ENCODE measurements at regions not wholly inside any gene's neighbourhood (a gene's known extent, or its start where the extent isn't known, plus 50 kb on each side); places are given as distances from the start of the nearest gene placed in this dataset.
A peak's percentile ranks its signal among the peaks of the same experiment; 100 is the strongest.

DNA sequence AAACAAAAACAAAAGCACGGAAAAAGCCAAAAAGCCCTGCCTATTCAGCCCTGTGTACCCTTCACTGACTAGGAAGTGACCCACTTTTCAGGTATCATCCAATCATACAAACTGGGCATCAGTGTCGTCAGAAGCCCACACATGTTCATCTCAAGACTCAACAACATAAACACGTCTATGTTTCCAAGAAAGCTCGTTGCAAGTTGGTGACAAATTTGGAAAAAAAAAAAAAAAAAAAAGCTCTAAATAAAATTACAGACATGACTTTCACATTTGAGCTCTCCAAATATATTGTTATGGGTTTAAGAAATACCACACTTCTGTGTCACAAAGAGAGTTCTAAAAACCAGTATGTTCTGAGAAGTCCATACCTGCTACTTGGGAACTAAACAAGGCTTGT lies 204.7 kb upstream of the KLF14 start:
- H3K27me3 ChIP-seq (replicated peaks; ENCODE audit: insufficient read depth, low read depth, low read length, poor library complexity) = no peaks in the 10 kb centered on the region
- no peak for DNase-seq (ENCODE audit: low spot score)
- peak overlapping the region; percentile 55 for H3K4me3 ChIP-seq (ENCODE audit: low read depth, low read length, poor library complexity, severe bottlenecking)
- H3K9me3 ChIP-seq (ENCODE audit: low read depth, low read length, poor library complexity, severe bottlenecking) = no peaks in the 10 kb centered on the region
- H3K27ac ChIP-seq (ENCODE audit: low read depth, low read length, poor library complexity, severe bottlenecking) = peak overlapping the region; percentile 94
- intact Hi-C loops (cut with micrococcal nuclease; ENCODE audit: unreplicated experiment) = no loop called here
- TF ChIP-seq EZH2 (IDR thresholded peaks at IDR 0.05; ENCODE audit: borderline replicate concordance, low read depth, low read length, poor library complexity, severe bottlenecking) = no peak
- TF ChIP-seq, protein P1, sequence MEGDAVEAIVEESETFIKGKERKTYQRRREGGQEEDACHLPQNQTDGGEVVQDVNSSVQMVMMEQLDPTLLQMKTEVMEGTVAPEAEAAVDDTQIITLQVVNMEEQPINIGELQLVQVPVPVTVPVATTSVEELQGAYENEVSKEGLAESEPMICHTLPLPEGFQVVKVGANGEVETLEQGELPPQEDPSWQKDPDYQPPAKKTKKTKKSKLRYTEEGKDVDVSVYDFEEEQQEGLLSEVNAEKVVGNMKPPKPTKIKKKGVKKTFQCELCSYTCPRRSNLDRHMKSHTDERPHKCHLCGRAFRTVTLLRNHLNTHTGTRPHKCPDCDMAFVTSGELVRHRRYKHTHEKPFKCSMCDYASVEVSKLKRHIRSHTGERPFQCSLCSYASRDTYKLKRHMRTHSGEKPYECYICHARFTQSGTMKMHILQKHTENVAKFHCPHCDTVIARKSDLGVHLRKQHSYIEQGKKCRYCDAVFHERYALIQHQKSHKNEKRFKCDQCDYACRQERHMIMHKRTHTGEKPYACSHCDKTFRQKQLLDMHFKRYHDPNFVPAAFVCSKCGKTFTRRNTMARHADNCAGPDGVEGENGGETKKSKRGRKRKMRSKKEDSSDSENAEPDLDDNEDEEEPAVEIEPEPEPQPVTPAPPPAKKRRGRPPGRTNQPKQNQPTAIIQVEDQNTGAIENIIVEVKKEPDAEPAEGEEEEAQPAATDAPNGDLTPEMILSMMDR (conservative IDR thresholded peaks at IDR 0.05; ENCODE audit: low read depth, low read length) = no peak
- no TSS peak for BruUV-seq (replicated peaks)
- CTCF ChIA-PET = interaction anchor here (0.6 kb wide), 2 partner anchors 21 to 43 kb away, joined by 3 to 14 read pairs; no protein-coding TSS in a partner anchor
- H3K36me3 ChIP-seq (ENCODE audit: insufficient read depth, low read length, poor library complexity, severe bottlenecking) = peaks cover 49% of the 10 kb centered on the region
- peaks cover 61% of the 10 kb centered on the region for H3K4me1 ChIP-seq (ENCODE audit: insufficient read depth, low read length, poor library complexity, severe bottlenecking)
- POLR2A ChIA-PET (ENCODE audit: low non-redundant PET) = interaction anchor here (0.7 kb wide), 1 partner anchor 13 kb away, joined by 16 read pairs; no protein-coding TSS in a partner anchor

DNA sequence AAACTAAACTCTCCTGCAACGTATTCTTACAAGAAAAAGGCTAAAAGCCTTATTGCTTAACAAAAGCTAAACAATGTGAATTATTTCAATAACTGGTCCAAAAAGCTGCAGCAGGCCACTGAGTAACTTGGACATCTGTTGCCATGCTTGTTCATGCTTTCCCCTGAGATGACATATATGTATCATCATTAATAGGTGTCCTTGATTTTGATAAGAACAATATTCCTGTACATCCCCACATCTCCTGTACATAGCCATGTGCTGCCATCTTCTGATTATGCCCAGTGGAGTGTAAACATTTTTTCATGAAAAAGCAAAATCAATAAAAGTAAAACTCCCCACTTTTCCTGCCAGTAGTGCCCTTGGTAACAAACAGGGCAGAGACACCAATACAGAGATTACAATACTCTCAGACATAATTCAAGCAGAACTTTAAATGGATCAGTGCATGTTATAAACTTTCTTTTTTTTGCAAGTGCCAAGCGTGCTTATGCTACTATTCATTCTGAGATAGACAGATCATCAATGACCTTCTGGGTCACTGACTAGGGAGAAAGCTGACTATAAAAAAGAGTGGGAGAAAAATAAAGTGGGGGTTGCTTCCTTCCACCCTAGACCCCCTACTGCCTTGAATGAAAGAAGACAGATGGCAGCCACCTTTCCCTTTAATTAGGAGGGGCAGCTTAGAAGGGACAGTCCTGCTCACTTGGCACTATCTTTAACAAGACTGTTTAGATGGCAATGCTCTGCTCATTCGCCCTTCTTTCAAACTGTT lies 205.5 kb upstream of the KLF14 start:
- H3K27me3 ChIP-seq (replicated peaks; ENCODE audit: insufficient read depth, low read depth, low read length, poor library complexity) = no peaks in the 10 kb centered on the region
- ChIA-PET CTCF (interaction anchor here (0.6 to 2.1 kb wide), 3 partner anchors 20 to 43 kb away, joined by 3 to 14 read pairs (median 14); no protein-coding TSS in a partner anchor), POLR2A (ENCODE audit: low non-redundant PET) (interaction anchor here (0.7 kb wide), 1 partner anchor 13 kb away, joined by 16 read pairs; no protein-coding TSS in a partner anchor)
- intact Hi-C loops (cut with micrococcal nuclease; ENCODE audit: unreplicated experiment) = loop anchor here (5.0 kb wide), 1 partner anchor 98 kb away; no protein-coding TSS in a partner anchor
- BruUV-seq (replicated peaks) = no TSS peak
- peak; percentile 92 for DNase-seq (ENCODE audit: low spot score)
- no peaks in the 10 kb centered on the region for H3K9me3 ChIP-seq (ENCODE audit: low read depth, low read length, poor library complexity, severe bottlenecking)
- peaks cover 65% of the 10 kb centered on the region for H3K4me1 ChIP-seq (ENCODE audit: insufficient read depth, low read length, poor library complexity, severe bottlenecking)
- peaks cover 54% of the 10 kb centered on the region for H3K36me3 ChIP-seq (ENCODE audit: insufficient read depth, low read length, poor library complexity, severe bottlenecking)
- peak overlapping the region; percentile 55 for H3K4me3 ChIP-seq (ENCODE audit: low read depth, low read length, poor library complexity, severe bottlenecking)
- TF ChIP-seq, protein P1 (conservative IDR thresholded peaks at IDR 0.05; ENCODE audit: low read depth, low read length) = no peak
- no peak for TF ChIP-seq EZH2 (IDR thresholded peaks at IDR 0.05; ENCODE audit: borderline replicate concordance, low read depth, low read length, poor library complexity, severe bottlenecking)
- H3K27ac ChIP-seq (ENCODE audit: low read depth, low read length, poor library complexity, severe bottlenecking) = peak overlapping the region; percentile 94

DNA sequence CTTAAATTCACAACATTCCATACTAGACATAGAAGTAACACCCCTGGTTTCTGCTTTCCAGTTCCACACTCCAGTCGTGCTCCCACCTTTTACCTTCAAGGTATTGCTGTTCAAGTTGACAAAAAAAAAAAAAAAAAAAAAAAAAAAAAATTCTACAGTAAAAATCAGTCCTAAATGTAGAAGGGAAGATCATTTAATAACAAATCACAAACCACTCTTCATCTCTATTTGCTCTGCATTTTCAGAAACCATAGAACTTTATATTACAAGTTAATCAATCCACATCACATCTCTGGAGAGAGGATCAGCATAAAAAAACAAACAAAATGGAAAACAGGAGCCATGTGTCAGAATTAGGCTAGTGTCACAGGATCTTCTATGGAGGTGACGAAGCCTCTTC lies 206.3 kb upstream of the KLF14 start:
- ChIA-PET POLR2A (ENCODE audit: low non-redundant PET) (no interaction called here), CTCF (interaction anchor here (2.1 kb wide), 1 partner anchor 44 kb away, joined by 14 read pairs; no protein-coding TSS in a partner anchor)
- peak overlapping the region; percentile 55 for H3K4me3 ChIP-seq (ENCODE audit: low read depth, low read length, poor library complexity, severe bottlenecking)
- TSS peak; percentile 70 for BruUV-seq (replicated peaks)
- peaks cover 74% of the 10 kb centered on the region for H3K4me1 ChIP-seq (ENCODE audit: insufficient read depth, low read length, poor library complexity, severe bottlenecking)
- TF ChIP-seq, protein P1 (conservative IDR thresholded peaks at IDR 0.05; ENCODE audit: low read depth, low read length) = no peak
- no peak for TF ChIP-seq EZH2 (IDR thresholded peaks at IDR 0.05; ENCODE audit: borderline replicate concordance, low read depth, low read length, poor library complexity, severe bottlenecking)
- H3K27ac ChIP-seq (ENCODE audit: low read depth, low read length, poor library complexity, severe bottlenecking) = peak overlapping the region; percentile 94
- DNase-seq (ENCODE audit: low spot score) = no peak
- no peaks in the 10 kb centered on the region for H3K9me3 ChIP-seq (ENCODE audit: low read depth, low read length, poor library complexity, severe bottlenecking)
- no peaks in the 10 kb centered on the region for H3K27me3 ChIP-seq (replicated peaks; ENCODE audit: insufficient read depth, low read depth, low read length, poor library complexity)
- intact Hi-C loops (cut with micrococcal nuclease; ENCODE audit: unreplicated experiment) = loop anchor here (5.0 kb wide), 1 partner anchor 97 kb away; no protein-coding TSS in a partner anchor
- peaks cover 57% of the 10 kb centered on the region for H3K36me3 ChIP-seq (ENCODE audit: insufficient read depth, low read length, poor library complexity, severe bottlenecking)

All from A673 (cell line).